Right lobe of liver (tissue), 6 donors: ENCODE measurements at regions not wholly inside any gene's neighbourhood (a gene's known extent, or its start where the extent isn't known, plus 50 kb on each side); places are given as distances from the start of the nearest gene placed in this dataset.
"Not testable (repeated sequence)": the region's sequence is repeated elsewhere in the genome, so short reads cannot be mapped to it uniquely, and the experiment has no call there.

Source experiments
- ATAC-seq, 4 donors: fragments of 200-7000 bp; cut with Tn5 transposase; one replicate each; pipeline ENCODE4 v1.9.1; 2020; ENCODE audit warnings: mild to moderate bottlenecking in 4 of 4, moderate library complexity in 4 of 4
- DNase-seq, 3 donors: peaks; one replicate each; pipeline ENCODE4 v3.0.0-alpha.2; 2020
- H3K27ac ChIP-seq, 3 donors: fragments of 200-600 bp; one replicate each; pipeline ENCODE4 v1.8.0; 2022
- H3K27me3 ChIP-seq, 2 donors: fragments of 200-600 bp; one replicate each; pipeline ENCODE4 v1.8.0; 2022
- H3K36me3 ChIP-seq, 4 donors: fragments of 200-600 bp; sonication (generic) in 1 of 4; one replicate each; pipeline versions ENCODE4 v1.5.1 to v1.8.0; 2017 to 2022; ENCODE audit warnings: control low read depth in 1 of 4
- H3K4me1 ChIP-seq, 4 donors: fragments of 200-600 bp; sonication (generic) in 1 of 4; one replicate each; pipeline versions ENCODE4 v1.5.1 to v1.8.0; 2017 to 2022; ENCODE audit warnings: control low read depth in 1 of 4
- H3K4me3 ChIP-seq, 3 donors: fragments of 200-600 bp; one replicate each; pipeline ENCODE4 v1.8.0; 2022
- H3K9me3 ChIP-seq, 4 donors: fragments of 200-600 bp; sonication (generic) in 1 of 4; one replicate each; pipeline versions ENCODE4 v1.5.1 to v1.8.0; 2017 to 2022; ENCODE audit warnings: control low read depth in 1 of 4
- CTCF ChIP-seq, 4 donors: fragments of 200-600 bp in 3 of 4; fragments of 450-650 bp in 1 of 4; IDR thresholded peaks; one replicate each; pipeline versions ENCODE4 v1.5.1 to v1.8.0; 2016 to 2022; ENCODE audit warnings: antibody characterized with exemption in 4 of 4, mild to moderate bottlenecking in 2 of 4
- POLR2A ChIP-seq: fragments of 450-650 bp; IDR thresholded peaks from one replicate; pipeline ENCODE4 v1.6.1; 2017; ENCODE audit warnings: antibody characterized with exemption, mild to moderate bottlenecking
- WGBS: methylation state at CpG from one replicate; pipeline ENCODE4 v1.1.6; 2018; ENCODE audit warnings: low coverage, low lambda C conversion rate; ENCODE audit not compliant: insufficient coverage; ENCODE audit errors: missing lambda C conversion rate; 5-methylcytosine and 5-hydroxymethylcytosine counted together
- intact Hi-C, 2 donors: fragments of 100-400 bp; cut with DNase I; formaldehyde crosslinking; loops; one replicate each; pipeline versions ENCODE4 v1.11.2 to v1.14.1; 2022
- donor health status: DM: no; HTN: yes; CAD: no.
- donor health status: DM: no; HTN: no; CAD: no.
- donor health status: DM: no; HTN: no; CAD: no.
- donor health status: DM: no; HTN: yes; CAD: no.
- donor health status: DM: no; HTN: yes; CAD: no.

GRCh38 chr14:97798176-97798575, 1001.0 kb downstream of the VRK1 start:
- intact Hi-C loops = no loop called here
- ATAC-seq = no peak
- no peak for TF ChIP-seq POLR2A
- TF ChIP-seq CTCF (IDR thresholded peaks at IDR 0.05) = no peak

GRCh38 chr14:97802430-97803373, 1005.5 kb downstream of the VRK1 start:
- Histone ChIP-seq H3K27ac (no peak overlapping the region), H3K4me1 (no peaks in the 10 kb centered on the region), H3K27me3 (no peaks in the 10 kb centered on the region), H3K9me3 (no peaks in the 10 kb centered on the region), H3K36me3 (no peaks in the 10 kb centered on the region), H3K4me3 (no peak overlapping the region)
- WGBS = 59% methylated on average over 8 of the region's 8 CpGs
- intact Hi-C loops = no loop called here
- no peak for ATAC-seq
- TF ChIP-seq CTCF (IDR thresholded peaks at IDR 0.05) (no peak), POLR2A (no peak)
- DNase-seq = no peak

More at GRCh38 chr14:97798176-97798575, 1001.0 kb downstream of the VRK1 start:
- Histone ChIP-seq H3K27ac (no peak overlapping the region), H3K36me3 (no peaks in the 10 kb centered on the region), H3K9me3 (no peaks in the 10 kb centered on the region), H3K4me3 (no peak overlapping the region), H3K27me3 (no peaks in the 10 kb centered on the region), H3K4me1 (no peaks in the 10 kb centered on the region)
- no peak for DNase-seq
- WGBS = 64% methylated on average over 8 of the region's 9 CpGs

GRCh38 chr14:97804056-97804455, 1006.9 kb downstream of the VRK1 start:
- no peak overlapping the region for H3K4me3 ChIP-seq
- intact Hi-C loops = no loop called here
- WGBS = 75% methylated on average over 2 of the region's 2 CpGs
- H3K27ac ChIP-seq = no peak overlapping the region
- H3K4me1 ChIP-seq = no peaks in the 10 kb centered on the region
- no peaks in the 10 kb centered on the region for H3K27me3 ChIP-seq
- DNase-seq = no peak
- H3K36me3 ChIP-seq = no peaks in the 10 kb centered on the region
- TF ChIP-seq CTCF (IDR thresholded peaks at IDR 0.05) (no peak), POLR2A (no peak)
- H3K9me3 ChIP-seq = no peaks in the 10 kb centered on the region
- ATAC-seq = no peak

GRCh38 chr14:97806891-97807290, 1009.7 kb downstream of the VRK1 start:
- ATAC-seq (no peak), DNase-seq (no peak)
- Histone ChIP-seq H3K27me3 (no peaks in the 10 kb centered on the region), H3K27ac (no peak overlapping the region), H3K4me1 (no peaks in the 10 kb centered on the region), H3K4me3 (no peak overlapping the region), H3K36me3 (no peaks in the 10 kb centered on the region), H3K9me3 (no peaks in the 10 kb centered on the region)
- 71% methylated on average over 8 of the region's 9 CpGs for WGBS
- intact Hi-C loops = no loop called here
- TF ChIP-seq CTCF (IDR thresholded peaks at IDR 0.05) (no peak), POLR2A (no peak)

GRCh38 chr14:97808541-97808940, 1011.4 kb downstream of the VRK1 start:
- H3K4me1 ChIP-seq = not testable (repeated sequence)

More at GRCh38 chr14:97808541-97808940, 1011.4 kb downstream of the VRK1 start:
- H3K27me3 ChIP-seq, intact Hi-C loops, H3K9me3 ChIP-seq, H3K4me3 ChIP-seq, H3K27ac ChIP-seq, H3K36me3 ChIP-seq, DNase-seq, ATAC-seq: not testable (repeated sequence)
- WGBS = 96% methylated on average over 4 of the region's 4 CpGs
